Prostate gland (tissue), 2 donors: ENCODE measurements at regions not wholly inside any gene's neighbourhood (a gene's known extent, or its start where the extent isn't known, plus 50 kb on each side); places are given as distances from the start of the nearest gene placed in this dataset.

Experiments used
- POLR2A ChIP-seq: fragments of 450-650 bp; IDR thresholded peaks from one replicate; pipeline ENCODE4 v1.6.1; 2016; ENCODE audit warnings: antibody characterized with exemption, mild to moderate bottlenecking
- TF ChIP-seq, protein P1 (sequence below), 4 experiments: fragments of 200-600 bp in 2 of 4; fragments of 450-650 bp in 2 of 4; sonication (generic) in 2 of 4; IDR thresholded peaks; 1 replicate in 3 of 4; 2 replicates in 1 of 4; pipeline ENCODE4 v1.5.1; 2016 to 2019; ENCODE audit warnings: antibody characterized with exemption in 4 of 4, mild to moderate bottlenecking in 2 of 4, moderate library complexity in 2 of 4

DNA sequence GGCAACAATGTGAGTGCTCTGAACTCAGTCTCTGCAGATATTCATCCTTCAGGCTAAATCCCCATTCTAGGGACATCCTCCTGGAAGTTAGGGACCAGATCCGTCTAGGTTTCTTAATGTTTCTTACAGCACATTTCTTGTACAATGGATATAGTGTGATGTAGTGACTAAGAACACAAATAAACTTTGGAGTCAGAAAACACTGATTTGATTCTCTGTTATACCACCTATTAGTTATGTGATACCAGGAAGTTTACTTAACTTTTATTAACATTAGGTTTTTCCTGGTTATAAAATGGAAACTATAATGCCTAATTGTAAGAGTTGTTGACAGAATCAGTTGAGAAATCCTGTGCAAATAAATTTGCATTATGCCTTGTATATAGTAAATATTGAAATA is 57.6 kb upstream of the KCNQ5 start:
- TF ChIP-seq, protein P1, sequence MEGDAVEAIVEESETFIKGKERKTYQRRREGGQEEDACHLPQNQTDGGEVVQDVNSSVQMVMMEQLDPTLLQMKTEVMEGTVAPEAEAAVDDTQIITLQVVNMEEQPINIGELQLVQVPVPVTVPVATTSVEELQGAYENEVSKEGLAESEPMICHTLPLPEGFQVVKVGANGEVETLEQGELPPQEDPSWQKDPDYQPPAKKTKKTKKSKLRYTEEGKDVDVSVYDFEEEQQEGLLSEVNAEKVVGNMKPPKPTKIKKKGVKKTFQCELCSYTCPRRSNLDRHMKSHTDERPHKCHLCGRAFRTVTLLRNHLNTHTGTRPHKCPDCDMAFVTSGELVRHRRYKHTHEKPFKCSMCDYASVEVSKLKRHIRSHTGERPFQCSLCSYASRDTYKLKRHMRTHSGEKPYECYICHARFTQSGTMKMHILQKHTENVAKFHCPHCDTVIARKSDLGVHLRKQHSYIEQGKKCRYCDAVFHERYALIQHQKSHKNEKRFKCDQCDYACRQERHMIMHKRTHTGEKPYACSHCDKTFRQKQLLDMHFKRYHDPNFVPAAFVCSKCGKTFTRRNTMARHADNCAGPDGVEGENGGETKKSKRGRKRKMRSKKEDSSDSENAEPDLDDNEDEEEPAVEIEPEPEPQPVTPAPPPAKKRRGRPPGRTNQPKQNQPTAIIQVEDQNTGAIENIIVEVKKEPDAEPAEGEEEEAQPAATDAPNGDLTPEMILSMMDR (IDR thresholded peaks at IDR 0.05): no peak
- no peak for TF ChIP-seq POLR2A
